ENCODE measurements at regions not wholly inside any gene's neighbourhood (a gene's known extent, or its start where the extent isn't known, plus 50 kb on each side); places are given as distances from the start of the nearest gene placed in this dataset.

DNA sequence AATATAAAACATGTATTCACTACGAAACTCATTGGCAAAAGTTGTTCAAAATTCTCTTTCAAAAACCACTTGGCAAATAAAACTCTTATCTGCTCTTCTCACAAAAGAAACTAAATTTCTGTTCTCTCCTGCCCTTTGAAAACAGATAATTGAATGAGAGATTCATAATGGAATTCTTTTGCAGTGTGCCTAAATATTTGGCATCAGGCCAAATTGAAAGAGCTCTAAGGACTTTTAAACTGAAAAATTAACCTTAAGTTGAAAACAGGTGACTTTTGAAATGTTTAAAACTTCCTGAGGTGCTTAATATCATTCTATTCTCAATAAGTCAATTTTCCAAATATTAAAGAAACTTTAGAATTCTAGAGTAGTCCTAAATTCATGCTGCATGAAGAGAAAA lies 136.4 kb downstream of the FSCB start:
- Mint-ChIP-seq H3K4me1 (no peaks in the 10 kb centered on the region), H3K27me3 (ENCODE audit: low read depth, poor library complexity) (peaks cover 7% of the 10 kb centered on the region), H3K27ac (no peak overlapping the region), H3K4me3 (no peak overlapping the region), H3K9me3 (peaks cover 17% of the 10 kb centered on the region), H3K36me3 (ENCODE audit: low read depth) (peaks cover 2% of the 10 kb centered on the region)
- DNase-seq: no peak
- TF ChIP-seq, protein P1, sequence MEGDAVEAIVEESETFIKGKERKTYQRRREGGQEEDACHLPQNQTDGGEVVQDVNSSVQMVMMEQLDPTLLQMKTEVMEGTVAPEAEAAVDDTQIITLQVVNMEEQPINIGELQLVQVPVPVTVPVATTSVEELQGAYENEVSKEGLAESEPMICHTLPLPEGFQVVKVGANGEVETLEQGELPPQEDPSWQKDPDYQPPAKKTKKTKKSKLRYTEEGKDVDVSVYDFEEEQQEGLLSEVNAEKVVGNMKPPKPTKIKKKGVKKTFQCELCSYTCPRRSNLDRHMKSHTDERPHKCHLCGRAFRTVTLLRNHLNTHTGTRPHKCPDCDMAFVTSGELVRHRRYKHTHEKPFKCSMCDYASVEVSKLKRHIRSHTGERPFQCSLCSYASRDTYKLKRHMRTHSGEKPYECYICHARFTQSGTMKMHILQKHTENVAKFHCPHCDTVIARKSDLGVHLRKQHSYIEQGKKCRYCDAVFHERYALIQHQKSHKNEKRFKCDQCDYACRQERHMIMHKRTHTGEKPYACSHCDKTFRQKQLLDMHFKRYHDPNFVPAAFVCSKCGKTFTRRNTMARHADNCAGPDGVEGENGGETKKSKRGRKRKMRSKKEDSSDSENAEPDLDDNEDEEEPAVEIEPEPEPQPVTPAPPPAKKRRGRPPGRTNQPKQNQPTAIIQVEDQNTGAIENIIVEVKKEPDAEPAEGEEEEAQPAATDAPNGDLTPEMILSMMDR (IDR thresholded peaks at IDR 0.05): no peak

DNA sequence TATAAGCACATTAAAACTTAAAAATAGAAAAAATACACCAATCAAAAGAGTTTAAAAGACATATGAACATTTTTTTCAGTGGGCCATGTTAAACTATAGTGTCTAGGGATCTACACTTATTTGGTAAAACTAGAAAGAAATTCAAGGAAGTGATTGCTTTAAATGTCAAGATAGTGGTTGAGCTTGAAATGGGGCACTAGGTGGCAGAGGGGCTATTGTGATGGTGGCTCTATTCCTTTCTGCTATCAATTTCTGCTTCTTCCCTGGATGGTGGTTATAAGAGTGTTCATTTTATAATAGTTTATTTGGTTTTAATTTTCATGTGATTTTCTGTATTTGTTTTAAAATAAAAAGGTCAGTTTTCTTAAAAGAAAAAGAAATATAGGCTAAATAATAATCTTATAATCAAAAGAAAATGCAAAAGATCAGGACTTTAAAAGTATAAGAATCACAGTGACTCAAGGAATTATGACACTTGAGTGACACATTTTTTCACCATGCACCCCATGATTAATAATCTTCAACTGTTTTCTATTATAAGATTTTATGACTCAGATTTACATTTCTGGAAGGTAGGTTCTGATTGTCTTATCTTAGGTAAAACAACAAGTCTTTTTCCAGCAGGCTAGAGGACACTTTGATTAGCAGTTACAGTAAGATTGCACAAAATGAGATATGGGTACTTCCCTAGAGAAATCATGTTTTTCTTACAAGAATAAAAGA lies 137.5 kb downstream of the FSCB start:
- TF ChIP-seq, protein P1 (IDR thresholded peaks at IDR 0.05): no peak
- H3K27ac Mint-ChIP-seq: no peak overlapping the region
- no peak for DNase-seq
- H3K36me3 Mint-ChIP-seq (ENCODE audit: low read depth): no peaks in the 10 kb centered on the region
- peaks cover 5% of the 10 kb centered on the region for H3K9me3 Mint-ChIP-seq
- peaks cover 7% of the 10 kb centered on the region for H3K27me3 Mint-ChIP-seq (ENCODE audit: low read depth, poor library complexity)
- no peak overlapping the region for H3K4me3 Mint-ChIP-seq
- no peaks in the 10 kb centered on the region for H3K4me1 Mint-ChIP-seq

DNA sequence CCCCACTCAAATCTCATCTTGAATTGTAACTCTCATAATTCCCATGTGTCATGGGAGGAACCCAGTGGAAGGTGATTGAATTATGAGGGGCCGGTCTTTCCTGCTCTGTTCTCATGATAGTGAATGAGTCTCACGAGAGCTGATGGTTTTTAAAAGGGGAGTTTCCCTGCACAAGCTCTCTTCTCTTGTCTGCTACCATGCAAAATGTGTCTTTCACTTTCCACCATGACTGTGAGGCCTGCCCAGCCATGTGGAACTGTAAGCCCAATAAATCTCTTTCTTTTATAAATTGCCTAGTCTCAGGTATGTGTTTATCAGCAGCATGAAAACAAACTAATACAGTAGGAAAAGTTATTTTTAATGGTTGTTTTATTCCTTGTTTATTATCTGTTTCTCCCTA lies 146.0 kb downstream of the FSCB start:
- Mint-ChIP-seq H3K4me1 (no peaks in the 10 kb centered on the region), H3K27ac (no peak overlapping the region), H3K9me3 (peaks cover 6% of the 10 kb centered on the region), H3K27me3 (ENCODE audit: low read depth, poor library complexity) (peaks cover 4% of the 10 kb centered on the region), H3K4me3 (no peak overlapping the region), H3K36me3 (ENCODE audit: low read depth) (no peaks in the 10 kb centered on the region)
- TF ChIP-seq, protein P1 (IDR thresholded peaks at IDR 0.05): no peak
- no peak for DNase-seq

DNA sequence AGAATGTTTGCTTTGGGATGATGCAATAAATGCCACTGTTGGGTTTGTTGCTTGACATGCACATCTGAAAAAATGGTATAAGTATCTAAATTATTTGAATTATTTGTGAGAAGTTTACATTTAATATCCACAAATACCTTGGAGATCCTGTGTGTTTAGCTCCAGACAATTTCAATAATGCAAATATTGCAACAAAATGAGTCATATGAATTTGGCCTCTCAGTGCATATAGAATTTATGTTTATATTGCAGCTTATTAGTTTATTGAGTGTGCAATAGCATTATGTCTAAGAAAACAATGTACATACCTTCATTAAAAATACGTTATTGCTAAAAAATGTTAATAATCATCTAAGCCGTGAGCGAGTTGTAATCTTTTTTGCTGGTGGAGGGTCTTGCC lies 153.3 kb downstream of the FSCB start:
- Mint-ChIP-seq H3K27me3 (ENCODE audit: low read depth, poor library complexity) (peaks cover 4% of the 10 kb centered on the region), H3K4me1 (no peaks in the 10 kb centered on the region), H3K4me3 (no peak overlapping the region), H3K9me3 (no peaks in the 10 kb centered on the region), H3K36me3 (ENCODE audit: low read depth) (no peaks in the 10 kb centered on the region), H3K27ac (no peak overlapping the region)
- no peak for DNase-seq
- TF ChIP-seq, protein P1 (IDR thresholded peaks at IDR 0.05): no peak

DNA sequence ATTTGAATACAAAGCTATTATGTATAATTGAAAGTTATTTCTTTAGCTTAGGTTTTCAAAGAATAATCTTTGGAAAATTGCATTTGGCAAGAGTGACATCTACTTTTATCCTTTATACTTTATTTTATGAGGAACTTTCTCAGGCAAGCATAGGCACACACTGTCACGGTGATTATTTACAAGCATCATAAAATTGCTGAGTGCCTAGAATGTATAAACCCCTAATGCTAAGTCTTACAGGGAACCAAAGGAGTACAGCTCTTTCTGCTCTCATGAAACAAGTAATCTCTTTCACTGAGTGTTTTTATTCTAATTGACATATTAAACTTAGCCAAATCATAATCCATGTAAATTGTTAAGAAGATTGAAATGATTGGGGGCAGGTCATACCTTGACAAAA lies 154.9 kb downstream of the FSCB start:
- Mint-ChIP-seq H3K4me3 (no peak overlapping the region), H3K27ac (no peak overlapping the region), H3K27me3 (ENCODE audit: low read depth, poor library complexity) (peaks cover 4% of the 10 kb centered on the region), H3K4me1 (no peaks in the 10 kb centered on the region), H3K9me3 (peaks cover 8% of the 10 kb centered on the region), H3K36me3 (ENCODE audit: low read depth) (no peaks in the 10 kb centered on the region)
- no peak for DNase-seq
- TF ChIP-seq, protein P1 (IDR thresholded peaks at IDR 0.05): no peak

DNA sequence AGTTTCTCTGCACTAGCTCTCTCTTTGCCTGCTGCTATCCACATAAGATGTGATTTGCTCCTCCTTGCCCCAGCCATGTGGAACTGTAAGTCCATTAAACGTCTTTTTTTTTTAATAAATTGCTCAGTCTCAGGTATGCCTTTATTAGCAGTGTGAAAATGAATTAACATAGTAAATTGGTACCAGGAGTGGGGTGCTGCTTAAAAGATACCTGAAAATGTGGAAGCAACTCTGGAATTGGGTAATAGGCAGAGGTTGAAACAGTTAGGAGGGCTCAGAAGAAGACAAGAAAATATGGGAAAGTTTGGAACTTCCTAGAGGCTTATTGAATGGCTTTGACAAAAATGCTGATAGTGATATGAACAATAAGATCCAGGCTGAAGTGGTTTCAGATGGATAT lies 159.8 kb downstream of the FSCB start:
- Mint-ChIP-seq H3K27me3 (ENCODE audit: low read depth, poor library complexity) (peaks cover 3% of the 10 kb centered on the region), H3K27ac (no peak overlapping the region), H3K36me3 (ENCODE audit: low read depth) (no peaks in the 10 kb centered on the region), H3K9me3 (peaks cover 17% of the 10 kb centered on the region), H3K4me3 (no peak overlapping the region), H3K4me1 (no peaks in the 10 kb centered on the region)
- no peak for DNase-seq
- TF ChIP-seq, protein P1 (IDR thresholded peaks at IDR 0.05): no peak

Measured in nephron progenitor cell (in vitro differentiated cells).